HS-27A (cell line): ENCODE measurements at regions not wholly inside any gene's neighbourhood (a gene's known extent, or its start where the extent isn't known, plus 50 kb on each side); places are given as distances from the start of the nearest gene placed in this dataset.
"Not testable (repeated sequence)": the region's sequence is repeated elsewhere in the genome, so short reads cannot be mapped to it uniquely, and the experiment has no call there.

ENCODE experiments used
- DNase-seq: peaks from one replicate; pipeline ENCODE4 v3.0.0-alpha.2; 2012; ENCODE audit warnings: low read depth, missing footprints

GRCh38 chr13:50452756-50453155 is 390.7 kb downstream of the DLEU7 start:
- DNase-seq: no peak

GRCh38 chr13:50453188-50453587 is 390.3 kb downstream of the DLEU7 start:
- DNase-seq: no peak

GRCh38 chr13:50456111-50456510 is 387.4 kb downstream of the DLEU7 start:
- DNase-seq: no peak

- DNase-seq: no peak
Measured at GRCh38 chr13:50457415-50458393, 385.8 kb downstream of the DLEU7 start.

GRCh38 chr13:50459046-50459445 is 384.4 kb downstream of the DLEU7 start:
- DNase-seq: no peak

- DNase-seq: no peak
Measured at GRCh38 chr13:50459658-50460057, 383.8 kb downstream of the DLEU7 start.

- DNase-seq: no peak
Measured at GRCh38 chr13:50460358-50460757, 383.1 kb downstream of the DLEU7 start.

GRCh38 chr13:50461189-50461588 is 382.3 kb downstream of the DLEU7 start:
- no peak for DNase-seq

- no peak for DNase-seq
Measured at GRCh38 chr13:50463719-50464118, 379.8 kb downstream of the DLEU7 start.

- no peak for DNase-seq
Measured at GRCh38 chr13:50464349-50465251, 378.9 kb downstream of the DLEU7 start.

GRCh38 chr13:50466456-50466855 is 377.0 kb downstream of the DLEU7 start:
- no peak for DNase-seq

GRCh38 chr13:50467156-50468110 is 376.1 kb downstream of the DLEU7 start:
- DNase-seq: no peak

- DNase-seq: no peak
Measured at GRCh38 chr13:50468849-50469669, 374.4 kb downstream of the DLEU7 start.

GRCh38 chr13:50473050-50473449 is 370.4 kb downstream of the DLEU7 start:
- not testable (repeated sequence) for DNase-seq

- DNase-seq: no peak
Measured at GRCh38 chr13:50474088-50474662, 369.3 kb downstream of the DLEU7 start.

- DNase-seq: no peak
Measured at GRCh38 chr13:50476577-50477285, 366.8 kb downstream of the DLEU7 start.

GRCh38 chr13:50481936-50482335 is 361.6 kb downstream of the DLEU7 start:
- no peak for DNase-seq

GRCh38 chr13:50483416-50483815 is 360.1 kb downstream of the DLEU7 start:
- no peak for DNase-seq

GRCh38 chr13:50484472-50485113 is 358.9 kb downstream of the DLEU7 start:
- no peak for DNase-seq
